ENCODE measurements at regions not wholly inside any gene's neighbourhood (a gene's known extent, or its start where the extent isn't known, plus 50 kb on each side); places are given as distances from the start of the nearest gene placed in this dataset.

- Histone ChIP-seq H3K4me2 (ENCODE audit: insufficient read depth, low read length) (no peak overlapping the region), H4K20me1 (replicated peaks; ENCODE audit: control insufficient read depth, insufficient read depth, low read length) (no peaks in the 10 kb centered on the region), H3K27ac (ENCODE audit: extremely low read depth, low read depth, low read length) (no peak overlapping the region), H3K36me3 (ENCODE audit: control insufficient read depth, insufficient read depth, low read length) (no peaks in the 10 kb centered on the region), H3K27me3 (ENCODE audit: control insufficient read depth in 2 of 2, insufficient read depth in 2 of 2, low read length in 2 of 2) (peaks cover 4 to 65% of the 10 kb centered on the region in 2 experiments; a peak in 4 of 5 replicates), H2AFZ (ENCODE audit: low read depth, low read length) (no peak overlapping the region), H3K4me3 (no peak overlapping the region), H3K4me1 (replicated peaks in 1 of 2; ENCODE audit: control insufficient read depth in 2 of 2, insufficient read depth in 2 of 2, low read length in 2 of 2) (no peaks in the 10 kb centered on the region; a peak in 1 of 5 replicates), H3K9ac (ENCODE audit: insufficient read depth in 1 of 2, low read depth in 2 of 2, low read length in 2 of 2) (no peak overlapping the region), H3K9me3 (replicated peaks; ENCODE audit: control insufficient read depth, insufficient read depth, low read depth, low read length) (no peaks in the 10 kb centered on the region), H3K9me1 (ENCODE audit: control insufficient read depth, insufficient read depth, low read length) (no peaks in the 10 kb centered on the region), H3K79me2 (ENCODE audit: control insufficient read depth, insufficient read depth, low read length) (no peaks in the 10 kb centered on the region)
- no TSS peak for BruUV-seq (replicated peaks)
- ATAC-seq (no peak), DNase-seq (ENCODE audit: extremely low read depth in 1 of 4, low spot score in 3 of 4) (no peak), FAIRE-seq (no peak)
- 6% methylated on average over 14 of the region's 19 CpGs for WGBS (ENCODE audit: insufficient coverage, low coverage, missing lambda C conversion rate)
- intact Hi-C loops (cut with micrococcal nuclease) = no loop called here
- in situ Hi-C loops (cut with MboI) = no loop called here
- ChIA-PET POLR2A (interaction anchor here (0.6 kb wide), 2 partner anchors 217 to 251 kb away, joined by 3 to 5 read pairs; no protein-coding TSS in a partner anchor), CTCF (ENCODE audit: low intra/inter-chr PET ratio) (no interaction called here)
- no peak for TF ChIP-seq NR1H2 (CRISPR knock-in tag; IDR thresholded peaks at IDR 0.05)
- no peak for TF ChIP-seq C11orf30 (IDR thresholded peaks at IDR 0.05; ENCODE audit: low read depth)
- no peak for TF ChIP-seq CHD7 (IDR thresholded peaks at IDR 0.05; ENCODE audit: low read depth, low read length)
- TF ChIP-seq YY1 (IDR thresholded peaks at IDR 0.05; ENCODE audit: borderline replicate concordance in 1 of 3, control insufficient read depth in 1 of 3, extremely low read depth in 1 of 3, insufficient read depth in 3 of 3, insufficient read length in 1 of 3, insufficient replicate concordance in 2 of 3, low read depth in 1 of 3, low read length in 2 of 3) = no peak
- no peak for TF ChIP-seq ZFP30 (CRISPR knock-in tag; IDR thresholded peaks at IDR 0.05; ENCODE audit: borderline replicate concordance)
- no peak for TF ChIP-seq FOXK1 (CRISPR knock-in tag; IDR thresholded peaks at IDR 0.05; ENCODE audit: borderline replicate concordance)
- TF ChIP-seq, protein P1, sequence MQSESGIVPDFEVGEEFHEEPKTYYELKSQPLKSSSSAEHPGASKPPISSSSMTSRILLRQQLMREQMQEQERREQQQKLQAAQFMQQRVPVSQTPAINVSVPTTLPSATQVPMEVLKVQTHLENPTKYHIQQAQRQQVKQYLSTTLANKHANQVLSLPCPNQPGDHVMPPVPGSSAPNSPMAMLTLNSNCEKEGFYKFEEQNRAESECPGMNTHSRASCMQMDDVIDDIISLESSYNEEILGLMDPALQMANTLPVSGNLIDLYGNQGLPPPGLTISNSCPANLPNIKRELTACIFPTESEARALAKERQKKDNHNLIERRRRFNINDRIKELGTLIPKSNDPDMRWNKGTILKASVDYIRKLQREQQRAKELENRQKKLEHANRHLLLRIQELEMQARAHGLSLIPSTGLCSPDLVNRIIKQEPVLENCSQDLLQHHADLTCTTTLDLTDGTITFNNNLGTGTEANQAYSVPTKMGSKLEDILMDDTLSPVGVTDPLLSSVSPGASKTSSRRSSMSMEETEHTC (IDR thresholded peaks at IDR 0.05) = no peak
- no peak for TF ChIP-seq BRD4 (IDR thresholded peaks at IDR 0.05)
Measured at GRCh38 chr2:239518286-239519088, 117.7 kb upstream of the HDAC4 start.
